ENCODE measurements at regions not wholly inside any gene's neighbourhood (a gene's known extent, or its start where the extent isn't known, plus 50 kb on each side); places are given as distances from the start of the nearest gene placed in this dataset.

DNA sequence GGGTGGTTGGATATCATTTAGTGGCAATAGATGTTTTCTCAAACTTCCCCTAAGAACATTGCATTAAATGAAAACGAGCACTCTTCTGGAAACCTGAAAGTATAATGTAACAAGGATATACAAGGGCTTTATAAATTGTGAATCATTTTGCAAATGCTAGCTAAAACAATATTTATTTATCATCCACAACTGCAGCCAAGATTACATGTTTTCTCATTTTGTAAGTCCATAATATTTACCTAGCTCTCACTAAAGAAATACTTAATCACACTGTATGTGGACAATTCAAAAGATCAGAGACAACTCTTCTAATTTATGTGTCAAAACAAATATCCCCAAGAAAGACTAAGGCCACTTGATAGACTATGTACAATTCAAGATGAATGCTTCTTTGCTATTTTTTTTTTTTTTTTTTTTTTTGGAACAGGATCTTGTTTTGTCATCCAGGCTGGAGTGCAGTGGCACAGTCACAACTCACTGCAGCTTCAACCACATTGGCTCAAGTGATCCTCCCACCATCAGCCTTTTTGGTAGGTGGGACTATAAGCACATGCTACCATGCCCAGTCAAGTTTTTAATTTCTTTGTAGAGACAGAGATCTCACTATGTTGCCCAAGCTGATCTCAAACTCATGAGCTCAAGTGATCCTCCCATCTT lies 427.7 kb upstream of the THBS1 start:
- no peak for TF ChIP-seq CTCF (IDR thresholded peaks at IDR 0.05)
- no peak for TF ChIP-seq PRDM15 (CRISPR knock-in tag; IDR thresholded peaks at IDR 0.05)
- no peak for TF ChIP-seq JUN (CRISPR knock-in tag; IDR thresholded peaks at IDR 0.05)
- no peak for TF ChIP-seq NFYB (CRISPR knock-in tag; conservative IDR thresholded peaks at IDR 0.05; ENCODE audit: low read depth)
- no peak for TF ChIP-seq ATF6 (CRISPR knock-in tag; IDR thresholded peaks at IDR 0.05)
- no peak for TF ChIP-seq MAX (CRISPR knock-in tag; IDR thresholded peaks at IDR 0.05)
- no peak for TF ChIP-seq SMAD3 (CRISPR knock-in tag; IDR thresholded peaks at IDR 0.05; ENCODE audit: borderline replicate concordance)
- TF ChIP-seq, protein P1, sequence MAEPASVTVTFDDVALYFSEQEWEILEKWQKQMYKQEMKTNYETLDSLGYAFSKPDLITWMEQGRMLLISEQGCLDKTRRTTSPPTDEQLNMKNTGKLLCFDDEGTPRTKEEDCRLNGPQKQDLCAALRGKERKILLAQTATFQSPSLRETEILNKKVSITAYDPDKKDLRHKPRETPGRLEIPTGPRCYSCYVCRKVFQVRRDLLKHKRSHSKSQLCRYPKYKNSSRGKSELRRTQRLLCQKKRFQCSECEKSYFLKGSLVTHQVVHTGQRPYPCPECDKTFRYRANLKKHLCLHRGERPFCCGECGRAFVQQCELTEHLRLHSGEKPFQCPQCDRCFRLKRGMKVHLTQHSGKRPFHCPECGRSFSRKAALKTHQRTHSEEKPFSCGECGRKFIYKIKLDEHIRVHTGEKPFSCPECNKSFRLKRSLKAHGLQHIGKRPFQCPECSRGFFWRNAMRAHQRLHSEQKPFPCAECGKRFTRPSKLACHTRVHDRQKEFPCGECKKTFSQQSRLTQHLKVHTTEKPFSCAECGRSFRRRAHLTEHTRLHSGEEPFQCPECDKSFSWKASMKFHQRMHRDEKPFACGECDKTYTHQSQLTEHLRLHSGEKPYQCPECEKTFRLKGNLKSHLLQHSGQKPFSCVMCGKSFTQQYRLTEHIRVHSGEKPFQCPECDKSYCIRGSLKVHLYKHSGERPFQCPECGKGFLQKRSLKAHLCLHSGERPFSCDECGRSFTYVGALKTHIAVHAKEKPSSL (CRISPR knock-in tag; conservative IDR thresholded peaks at IDR 0.05): no peak
- no peak for TF ChIP-seq CREB1 (CRISPR knock-in tag; IDR thresholded peaks at IDR 0.05)
- TF ChIP-seq, protein P2, sequence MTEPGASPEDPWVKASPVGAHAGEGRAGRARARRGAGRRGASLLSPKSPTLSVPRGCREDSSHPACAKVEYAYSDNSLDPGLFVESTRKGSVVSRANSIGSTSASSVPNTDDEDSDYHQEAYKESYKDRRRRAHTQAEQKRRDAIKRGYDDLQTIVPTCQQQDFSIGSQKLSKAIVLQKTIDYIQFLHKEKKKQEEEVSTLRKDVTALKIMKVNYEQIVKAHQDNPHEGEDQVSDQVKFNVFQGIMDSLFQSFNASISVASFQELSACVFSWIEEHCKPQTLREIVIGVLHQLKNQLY (CRISPR knock-in tag; IDR thresholded peaks at IDR 0.05): no peak
- no peak for TF ChIP-seq TCF7 (CRISPR knock-in tag; IDR thresholded peaks at IDR 0.05; ENCODE audit: low read depth)
